Hippocampal formation (tissue), 2 donors: ENCODE measurements at regions not wholly inside any gene's neighbourhood (a gene's known extent, or its start where the extent isn't known, plus 50 kb on each side); places are given as distances from the start of the nearest gene placed in this dataset.
"Not testable (repeated sequence)": the region's sequence is repeated elsewhere in the genome, so short reads cannot be mapped to it uniquely, and the experiment has no call there.

Source experiments
- DNase-seq, 2 donors: peaks; one replicate each; lab custom pipeline; 2025; lab: John Stamatoyannopoulos, UW

- DNase-seq = no peak
These were observed 2114.0 kb downstream of the TP53TG3F start for GRCh38 chr16:35573407-35573806.

DNA sequence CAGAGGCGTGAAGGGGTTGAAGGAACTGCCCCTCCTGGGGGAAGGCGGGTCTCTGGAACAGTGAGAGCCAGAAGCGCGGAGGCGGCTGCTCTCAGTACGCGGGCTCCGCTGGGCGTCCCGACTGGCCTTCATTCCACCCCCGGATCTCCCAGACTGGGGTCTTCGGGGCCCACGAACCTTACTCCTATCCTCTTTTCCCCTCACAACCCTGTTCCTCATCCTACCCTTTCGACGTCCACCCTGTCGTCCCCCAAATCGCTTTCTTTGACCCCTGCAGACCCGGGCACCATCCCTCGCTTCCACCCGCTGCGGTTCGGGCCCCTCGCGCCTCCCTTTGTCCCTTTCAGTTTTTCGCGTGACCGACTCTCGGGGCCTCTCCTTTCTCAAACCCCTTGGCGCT, 2114.6 kb downstream of the TP53TG3F start:
- no peak for DNase-seq

DNA sequence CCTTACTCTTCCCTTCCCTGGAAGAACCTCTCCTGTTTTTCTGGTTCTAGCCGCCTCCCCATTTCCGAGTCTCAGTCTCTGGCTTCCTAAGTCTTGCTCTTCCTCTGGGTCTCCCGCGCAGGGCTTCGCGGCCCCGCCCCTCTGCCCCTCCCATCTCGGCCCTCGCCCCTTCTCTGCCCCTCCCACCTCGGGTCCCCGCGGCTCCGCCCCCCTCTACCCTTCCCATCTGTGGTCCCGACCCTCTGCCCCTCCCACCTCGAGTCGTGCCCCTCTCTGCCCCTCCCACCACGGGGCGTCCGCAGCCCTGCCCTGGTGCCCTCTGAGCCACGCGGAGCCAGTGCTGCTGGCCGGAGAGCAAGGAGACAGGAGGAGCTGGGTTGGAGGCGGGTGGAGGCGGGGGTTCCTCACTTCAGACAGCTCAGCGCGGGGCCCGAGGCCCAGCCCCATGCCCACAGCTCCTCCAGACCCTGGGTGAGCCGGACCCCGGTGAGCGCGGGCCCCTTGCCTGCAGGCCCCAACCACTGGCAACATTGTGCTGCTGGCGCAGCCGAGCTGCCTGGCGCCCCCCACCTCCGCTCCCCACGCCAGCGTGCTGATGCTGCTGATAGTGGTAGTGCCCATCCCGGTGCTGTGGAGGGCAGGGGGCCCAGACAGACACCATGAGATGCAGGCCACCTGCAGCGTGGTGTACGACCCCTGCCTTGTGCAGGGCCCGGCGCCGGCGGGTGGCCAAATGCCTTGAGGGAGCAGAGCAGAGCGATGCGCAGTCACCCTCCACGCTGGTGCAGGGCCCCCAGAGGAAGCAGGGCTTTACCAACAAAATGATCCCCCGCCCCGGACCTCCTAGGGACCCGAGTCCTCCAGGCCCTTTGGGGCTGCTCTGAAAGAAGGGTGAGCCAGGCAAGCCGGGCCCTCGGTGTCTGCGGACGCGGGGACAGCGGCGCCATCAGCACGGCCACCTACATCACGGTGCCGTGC, 2115.3 kb downstream of the TP53TG3F start:
- DNase-seq = no peak

DNA sequence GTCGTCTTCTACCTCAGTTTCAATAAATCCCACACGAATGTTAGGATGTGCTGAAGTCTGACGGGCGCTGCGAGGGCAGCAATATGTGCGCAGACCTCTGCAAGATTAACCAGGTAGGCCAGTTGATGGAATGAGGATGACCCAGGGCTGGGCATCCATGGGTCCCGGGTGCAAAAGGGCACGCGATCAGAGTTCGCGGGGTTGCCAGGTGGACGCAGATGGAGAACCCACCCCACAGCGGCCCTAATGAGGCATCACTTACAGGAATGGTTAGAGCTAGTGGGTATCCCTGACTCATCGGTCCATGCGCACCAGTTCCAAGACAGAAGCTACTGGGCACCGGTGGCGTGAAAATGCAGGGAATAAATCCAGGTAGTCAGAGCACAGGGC, 2116.0 kb downstream of the TP53TG3F start:
- no peak for DNase-seq

DNA sequence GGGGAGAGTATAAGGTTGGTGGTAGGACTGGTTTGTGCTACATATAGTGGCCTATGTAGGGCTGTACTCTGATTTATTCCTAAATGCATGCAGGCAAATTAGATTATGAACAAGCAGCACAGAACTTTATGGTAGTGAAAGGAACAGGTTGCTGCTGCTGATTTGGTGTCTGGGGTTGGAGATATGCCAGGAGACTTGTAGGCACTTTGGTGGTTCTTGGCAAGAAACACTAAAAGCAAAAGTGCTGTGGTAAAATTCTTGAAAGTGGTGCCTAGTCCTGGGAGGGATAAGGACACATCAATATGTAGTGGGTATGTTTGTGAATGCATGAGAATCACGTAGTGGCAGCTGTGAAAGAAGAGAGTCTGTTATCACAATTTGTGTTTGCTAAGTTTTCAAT, 2126.0 kb downstream of the TP53TG3F start:
- no peak for DNase-seq

- not testable (repeated sequence) for DNase-seq
These were observed 2131.5 kb downstream of the TP53TG3F start for GRCh38 chr16:35590913-35591312.

- DNase-seq = no peak
These were observed 2137.1 kb downstream of the TP53TG3F start for GRCh38 chr16:35596467-35596866.

DNA sequence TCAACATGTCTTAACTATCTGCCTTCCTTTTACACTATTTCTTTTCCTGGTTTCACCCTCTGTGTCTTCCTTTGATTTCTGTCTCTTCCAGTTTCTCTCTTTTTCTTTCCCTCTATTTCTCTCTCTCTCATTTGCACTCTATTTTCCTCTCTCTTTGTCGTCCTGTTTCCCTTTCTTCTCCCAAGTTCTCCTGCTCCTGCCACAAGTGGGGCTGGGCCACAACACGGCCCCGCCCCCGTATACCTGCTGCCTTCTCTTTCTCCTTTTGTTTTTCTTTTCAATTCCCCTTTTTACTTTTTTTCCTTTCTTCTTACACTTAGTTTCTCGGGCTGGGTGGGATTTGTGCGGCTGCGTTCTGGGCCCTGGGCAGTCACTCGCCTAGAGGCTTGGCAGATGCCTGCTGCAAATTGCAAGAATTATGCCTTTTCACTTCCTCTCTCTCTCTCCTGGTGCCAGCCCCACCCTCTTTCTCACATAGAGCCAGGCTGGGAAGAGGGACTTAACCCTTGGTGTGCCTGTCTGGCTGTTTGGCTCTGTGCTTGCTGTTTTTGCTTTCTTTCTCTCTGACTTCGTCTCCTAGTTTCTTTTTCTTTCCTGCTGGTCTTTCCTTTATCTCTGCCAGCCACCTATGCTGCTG, 2139.4 kb downstream of the TP53TG3F start:
- no peak for DNase-seq

DNA sequence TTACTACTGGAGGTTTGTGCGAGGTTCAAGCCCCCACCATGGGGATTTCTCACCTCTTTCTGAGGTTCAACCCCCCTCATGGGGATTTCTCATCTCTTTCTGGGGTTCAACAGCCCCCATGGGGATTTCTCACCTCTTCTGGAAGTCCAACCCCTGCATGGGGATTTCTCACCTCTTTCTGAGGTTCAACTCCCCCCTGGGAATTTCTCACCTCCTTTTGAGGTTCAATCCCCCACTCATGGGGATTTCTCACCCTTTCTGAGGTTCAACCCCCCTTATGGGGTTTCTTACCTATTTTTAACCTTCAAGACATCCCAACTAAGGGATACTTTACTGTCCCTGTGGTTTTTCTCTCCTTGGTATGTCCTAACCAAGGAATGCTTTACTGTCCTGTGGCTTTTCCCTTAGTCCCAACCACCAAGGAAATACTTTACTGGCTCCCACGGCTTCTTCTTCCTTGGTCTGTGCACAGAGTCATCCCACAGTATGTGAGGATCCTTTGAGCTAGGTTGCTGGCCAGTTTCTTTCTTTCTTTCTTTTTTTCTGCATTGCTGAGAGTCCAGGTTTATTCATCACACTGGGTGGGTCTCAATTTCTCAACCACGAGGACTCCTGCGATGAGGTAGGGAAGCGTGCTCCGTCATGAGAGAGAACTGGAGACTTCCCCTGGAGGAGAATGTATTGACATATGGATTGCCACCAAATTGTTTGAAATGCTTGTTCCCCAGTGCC, 2140.2 kb downstream of the TP53TG3F start:
- DNase-seq = no peak

DNA sequence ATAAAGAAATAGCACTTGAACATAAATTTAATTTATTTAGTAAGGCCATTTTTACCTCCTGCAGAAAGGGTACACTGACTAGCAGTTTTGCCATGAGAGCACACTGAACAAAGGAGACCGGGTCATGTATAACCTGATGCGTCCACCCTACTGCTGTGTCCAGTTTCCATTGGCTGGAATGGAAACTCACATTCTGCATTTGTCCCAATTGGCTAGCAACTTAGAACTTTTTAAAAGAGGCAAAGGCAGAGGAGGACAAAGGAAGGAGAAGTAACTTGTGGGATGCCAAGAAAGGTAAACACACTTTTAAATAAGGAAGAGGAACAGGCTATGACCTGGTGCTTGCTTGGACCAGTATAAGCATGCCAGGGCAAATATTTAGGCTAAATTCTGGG, 2140.7 kb downstream of the TP53TG3F start:
- not testable (repeated sequence) for DNase-seq

GRCh38 chr16:35602116-35602515, 2142.7 kb downstream of the TP53TG3F start:
- no peak for DNase-seq

DNA sequence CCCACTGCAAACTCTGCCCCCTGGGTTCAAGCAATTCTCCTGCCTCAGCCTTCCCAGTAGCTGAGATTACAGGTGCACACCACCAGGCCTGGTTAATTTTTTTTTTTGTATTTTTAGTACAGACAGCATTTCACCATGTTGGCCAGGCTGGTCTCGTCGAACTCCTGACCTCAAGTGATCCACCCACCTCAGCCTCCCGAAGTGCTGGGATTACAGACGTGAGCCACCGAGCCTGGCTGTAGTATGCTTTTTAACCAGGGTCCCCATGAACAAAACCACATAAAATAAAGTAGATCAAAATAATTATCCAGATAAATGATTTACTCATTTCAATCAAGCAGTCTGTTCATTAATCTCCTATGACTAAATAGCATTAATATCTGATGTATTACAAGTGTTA, 2144.0 kb downstream of the TP53TG3F start:
- DNase-seq = not testable (repeated sequence)

- DNase-seq = no peak
These were observed 2146.5 kb downstream of the TP53TG3F start for GRCh38 chr16:35605921-35606320.

- DNase-seq = not testable (repeated sequence)
These were observed 2155.5 kb downstream of the TP53TG3F start for GRCh38 chr16:35614883-35615282.

GRCh38 chr16:35619176-35619575, 2159.8 kb downstream of the TP53TG3F start:
- DNase-seq = not testable (repeated sequence)

DNA sequence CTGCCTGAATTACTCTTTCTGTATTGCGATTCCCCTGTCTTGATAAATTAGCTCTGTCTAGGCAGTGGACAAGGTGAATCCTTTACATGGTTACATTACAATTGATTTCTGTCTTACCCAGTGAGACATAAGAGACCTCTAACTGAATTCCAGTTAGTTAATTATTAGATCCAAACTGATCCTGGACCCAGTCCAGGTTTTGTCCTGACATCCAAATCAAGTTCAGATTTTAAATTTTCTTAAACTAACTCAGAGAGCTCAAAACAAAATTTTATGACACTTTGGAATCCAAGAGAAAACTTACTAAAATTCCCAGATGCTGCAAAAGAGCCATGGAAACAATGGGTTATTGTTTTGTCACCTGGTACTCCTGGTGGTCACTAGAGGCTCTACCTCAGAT, 2166.6 kb downstream of the TP53TG3F start:
- DNase-seq = no peak

DNA sequence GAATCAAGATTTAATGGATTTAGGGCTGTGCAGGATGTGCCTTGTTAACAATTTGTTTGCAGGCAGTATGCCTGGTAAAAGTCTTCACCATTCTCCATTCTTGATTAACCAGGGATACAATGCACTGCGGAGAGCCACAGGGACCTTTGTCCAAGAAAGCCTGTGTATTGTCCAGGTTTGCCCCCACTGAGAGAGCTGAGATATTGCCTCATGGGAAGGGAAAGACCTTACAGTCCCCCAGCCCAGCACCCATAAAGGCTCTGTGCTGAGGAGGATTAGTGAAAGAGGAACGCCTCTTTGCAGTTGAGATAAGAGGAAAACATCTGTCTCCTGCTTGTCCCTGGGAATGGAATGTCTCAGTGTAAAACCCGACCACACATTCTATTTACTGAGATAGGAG, 2169.6 kb downstream of the TP53TG3F start:
- DNase-seq = no peak

GRCh38 chr16:35631261-35631945, 2172.0 kb downstream of the TP53TG3F start:
- DNase-seq = no peak

- no peak for DNase-seq
These were observed 2177.2 kb downstream of the TP53TG3F start for GRCh38 chr16:35636480-35637230.

DNA sequence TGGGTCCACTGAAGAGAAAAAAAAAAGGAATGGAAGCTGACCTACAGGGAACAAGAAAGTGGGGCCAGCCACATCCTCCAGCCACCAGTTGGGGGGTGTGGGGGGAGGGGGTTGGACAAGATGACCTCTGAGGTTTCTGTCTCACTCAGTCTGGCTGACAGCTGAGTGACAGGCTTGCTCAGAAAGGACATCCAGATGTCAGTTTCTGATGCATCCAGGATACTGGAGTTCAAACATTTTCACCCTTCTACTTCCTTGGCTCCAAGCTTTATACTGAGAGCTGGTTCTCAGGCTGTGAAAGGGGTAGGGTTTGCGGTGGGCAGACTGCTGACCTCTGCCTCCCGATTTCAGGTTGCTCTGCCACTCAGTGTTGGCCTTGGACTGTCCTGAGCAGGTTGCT, 2178.3 kb downstream of the TP53TG3F start:
- no peak for DNase-seq
